ENCODE measurements at regions not wholly inside any gene's neighbourhood (a gene's known extent, or its start where the extent isn't known, plus 50 kb on each side); places are given as distances from the start of the nearest gene placed in this dataset.

DNA sequence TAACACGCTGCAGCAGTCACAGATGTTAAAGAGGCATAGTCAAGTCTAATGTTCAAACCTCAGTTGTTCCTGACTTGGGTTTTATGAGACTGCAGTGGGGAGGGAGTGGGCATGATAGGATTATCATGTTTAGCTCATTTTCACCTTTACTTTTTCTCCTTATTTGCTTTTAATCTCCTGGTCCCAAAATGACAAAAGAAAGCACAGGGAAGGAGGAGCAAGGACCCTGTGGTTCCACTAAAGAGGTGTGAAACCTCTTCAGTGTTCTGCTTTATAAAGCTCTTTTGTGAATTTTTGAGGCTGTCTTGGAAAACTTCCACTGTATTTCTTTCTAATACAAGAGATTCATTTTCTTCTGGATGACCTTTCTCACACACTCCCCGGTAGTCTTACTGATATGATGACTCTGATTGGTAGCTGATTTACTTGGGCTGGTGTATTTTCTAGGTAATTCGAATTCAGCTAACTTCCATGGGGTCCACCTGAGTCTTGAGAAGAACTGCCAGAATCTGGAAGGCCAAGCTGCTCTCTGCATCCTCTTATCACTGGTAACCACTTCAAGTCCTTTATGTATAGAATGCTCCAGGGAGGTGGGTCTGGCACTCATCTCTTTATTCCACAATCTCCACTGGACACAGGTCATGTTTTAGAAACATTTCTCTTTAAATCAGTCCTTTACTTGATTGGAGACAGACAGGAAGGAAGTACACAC is 1364.4 kb upstream of the CDH9 start:
- TF ChIP-seq, protein P1, sequence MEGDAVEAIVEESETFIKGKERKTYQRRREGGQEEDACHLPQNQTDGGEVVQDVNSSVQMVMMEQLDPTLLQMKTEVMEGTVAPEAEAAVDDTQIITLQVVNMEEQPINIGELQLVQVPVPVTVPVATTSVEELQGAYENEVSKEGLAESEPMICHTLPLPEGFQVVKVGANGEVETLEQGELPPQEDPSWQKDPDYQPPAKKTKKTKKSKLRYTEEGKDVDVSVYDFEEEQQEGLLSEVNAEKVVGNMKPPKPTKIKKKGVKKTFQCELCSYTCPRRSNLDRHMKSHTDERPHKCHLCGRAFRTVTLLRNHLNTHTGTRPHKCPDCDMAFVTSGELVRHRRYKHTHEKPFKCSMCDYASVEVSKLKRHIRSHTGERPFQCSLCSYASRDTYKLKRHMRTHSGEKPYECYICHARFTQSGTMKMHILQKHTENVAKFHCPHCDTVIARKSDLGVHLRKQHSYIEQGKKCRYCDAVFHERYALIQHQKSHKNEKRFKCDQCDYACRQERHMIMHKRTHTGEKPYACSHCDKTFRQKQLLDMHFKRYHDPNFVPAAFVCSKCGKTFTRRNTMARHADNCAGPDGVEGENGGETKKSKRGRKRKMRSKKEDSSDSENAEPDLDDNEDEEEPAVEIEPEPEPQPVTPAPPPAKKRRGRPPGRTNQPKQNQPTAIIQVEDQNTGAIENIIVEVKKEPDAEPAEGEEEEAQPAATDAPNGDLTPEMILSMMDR (IDR thresholded peaks at IDR 0.05), result no peak
- TF ChIP-seq POLR2A (IDR thresholded peaks at IDR 0.05), result no peak

All from ovary (tissue), 3 donors.